ENCODE measurements at regions not wholly inside any gene's neighbourhood (a gene's known extent, or its start where the extent isn't known, plus 50 kb on each side); places are given as distances from the start of the nearest gene placed in this dataset.

DNA sequence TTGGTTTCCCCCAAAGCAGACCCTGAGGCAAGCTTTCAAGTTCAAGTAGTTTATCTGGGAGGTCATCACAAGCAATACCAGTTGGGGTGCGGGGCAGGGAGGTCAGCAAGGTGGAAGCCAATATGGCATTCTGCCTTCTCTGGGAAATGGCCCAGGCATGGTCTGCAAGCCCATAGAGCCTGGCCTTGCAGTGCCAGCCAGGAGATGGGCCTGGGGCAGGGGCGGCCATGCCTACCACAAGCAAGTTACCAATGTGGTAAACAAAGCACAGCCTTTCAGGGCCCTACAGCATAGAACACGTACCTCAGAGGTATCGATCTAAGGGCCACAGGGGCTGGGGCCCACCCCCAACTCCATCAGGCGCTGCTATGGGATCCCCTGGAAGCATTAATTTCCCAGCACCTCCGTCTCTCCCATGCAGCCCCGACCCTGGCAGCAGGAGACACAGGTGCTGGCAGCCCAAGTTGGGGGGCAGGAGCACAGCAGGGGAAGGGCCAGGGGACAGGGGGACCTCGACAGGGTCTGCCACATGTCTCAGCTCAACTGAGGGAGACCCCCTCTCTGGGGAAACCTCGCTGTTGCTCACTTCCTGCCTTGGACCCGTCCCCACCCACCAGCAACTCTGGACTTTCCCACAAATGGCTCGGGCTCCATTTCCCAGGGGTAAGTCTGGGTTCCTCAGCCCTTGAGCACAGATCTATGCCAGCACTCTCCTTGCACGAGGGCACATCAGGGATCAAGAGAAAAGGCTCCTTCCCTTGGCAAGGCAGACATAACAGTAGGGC, 369.0 kb downstream of the PREX1 start:
- H3K27ac ChIP-seq, result no peak overlapping the region
- H3K9me3 ChIP-seq, result no peaks in the 10 kb centered on the region
- TF ChIP-seq, protein P1, sequence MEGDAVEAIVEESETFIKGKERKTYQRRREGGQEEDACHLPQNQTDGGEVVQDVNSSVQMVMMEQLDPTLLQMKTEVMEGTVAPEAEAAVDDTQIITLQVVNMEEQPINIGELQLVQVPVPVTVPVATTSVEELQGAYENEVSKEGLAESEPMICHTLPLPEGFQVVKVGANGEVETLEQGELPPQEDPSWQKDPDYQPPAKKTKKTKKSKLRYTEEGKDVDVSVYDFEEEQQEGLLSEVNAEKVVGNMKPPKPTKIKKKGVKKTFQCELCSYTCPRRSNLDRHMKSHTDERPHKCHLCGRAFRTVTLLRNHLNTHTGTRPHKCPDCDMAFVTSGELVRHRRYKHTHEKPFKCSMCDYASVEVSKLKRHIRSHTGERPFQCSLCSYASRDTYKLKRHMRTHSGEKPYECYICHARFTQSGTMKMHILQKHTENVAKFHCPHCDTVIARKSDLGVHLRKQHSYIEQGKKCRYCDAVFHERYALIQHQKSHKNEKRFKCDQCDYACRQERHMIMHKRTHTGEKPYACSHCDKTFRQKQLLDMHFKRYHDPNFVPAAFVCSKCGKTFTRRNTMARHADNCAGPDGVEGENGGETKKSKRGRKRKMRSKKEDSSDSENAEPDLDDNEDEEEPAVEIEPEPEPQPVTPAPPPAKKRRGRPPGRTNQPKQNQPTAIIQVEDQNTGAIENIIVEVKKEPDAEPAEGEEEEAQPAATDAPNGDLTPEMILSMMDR (IDR thresholded peaks at IDR 0.05), result no peak
- WGBS, 2 donors, result 62 to 68% methylated on average over 12 of the region's 12 CpGs
- DNase-seq (no peak), ATAC-seq (no peak), FAIRE-seq (no peak)
- H3K4me1 ChIP-seq, result no peaks in the 10 kb centered on the region
- no peak overlapping the region for H3K4me3 ChIP-seq
- intact Hi-C loops (cut with DNase I), result no loop called here
- H3K36me3 ChIP-seq, result no peaks in the 10 kb centered on the region
- no peaks in the 10 kb centered on the region for H3K27me3 ChIP-seq

DNA sequence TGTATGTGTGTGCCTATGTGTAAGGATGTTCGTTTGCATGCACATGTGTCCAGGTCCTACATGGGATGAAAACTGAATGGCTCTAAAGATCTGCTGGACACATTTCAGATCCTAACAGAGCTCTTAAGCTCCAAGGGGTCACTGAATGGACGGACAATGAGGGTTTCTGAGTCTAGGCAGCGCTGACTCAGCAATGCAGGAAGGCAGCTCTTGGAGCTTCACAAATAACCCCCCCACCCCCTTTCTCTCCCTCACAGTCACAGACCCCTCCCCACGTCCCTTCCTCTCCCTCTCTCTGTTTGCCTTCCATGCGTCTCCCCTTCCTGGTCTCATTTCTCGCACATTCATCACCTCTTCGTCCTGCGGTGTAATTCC, 369.8 kb downstream of the PREX1 start:
- intact Hi-C loops (cut with DNase I), result no loop called here
- ATAC-seq (no peak), DNase-seq (no peak), FAIRE-seq (no peak)
- WGBS, 2 donors, result 69 to 76% methylated on average over 8 of the region's 8 CpGs
- H3K36me3 ChIP-seq, result no peaks in the 10 kb centered on the region
- H3K4me3 ChIP-seq, result no peak overlapping the region
- H3K4me1 ChIP-seq, result no peaks in the 10 kb centered on the region
- TF ChIP-seq, protein P1 (IDR thresholded peaks at IDR 0.05), result no peak
- no peaks in the 10 kb centered on the region for H3K9me3 ChIP-seq
- H3K27me3 ChIP-seq, result no peaks in the 10 kb centered on the region
- H3K27ac ChIP-seq, result no peak overlapping the region

- H3K36me3 ChIP-seq, result no peaks in the 10 kb centered on the region
These were observed 370.4 kb downstream of the PREX1 start for GRCh38 chr20:48457193-48458002.

GRCh38 chr20:48456366-48457192, 371.2 kb downstream of the PREX1 start:
- WGBS, 2 donors, result 60 to 61% methylated on average over 8 of the region's 8 CpGs
- ATAC-seq (no peak), FAIRE-seq (no peak)

More at GRCh38 chr20:48457193-48458002, 370.4 kb downstream of the PREX1 start:
- Histone ChIP-seq H3K27me3 (no peaks in the 10 kb centered on the region), H3K27ac (no peak overlapping the region), H3K4me1 (no peaks in the 10 kb centered on the region), H3K9me3 (no peaks in the 10 kb centered on the region), H3K4me3 (no peak overlapping the region)
- no peak for ATAC-seq
- DNase-seq, result no peak
- TF ChIP-seq, protein P1 (IDR thresholded peaks at IDR 0.05), result no peak
- WGBS, 2 donors, result 67 to 75% methylated on average over 10 of the region's 10 CpGs
- no peak for FAIRE-seq
- intact Hi-C loops (cut with DNase I), result no loop called here

More at GRCh38 chr20:48456366-48457192, 371.2 kb downstream of the PREX1 start:
- H3K4me3 ChIP-seq, result no peak overlapping the region
- H3K4me1 ChIP-seq, result no peaks in the 10 kb centered on the region
- no peaks in the 10 kb centered on the region for H3K27me3 ChIP-seq
- intact Hi-C loops (cut with DNase I), result no loop called here
- TF ChIP-seq, protein P1 (IDR thresholded peaks at IDR 0.05), result no peak
- H3K9me3 ChIP-seq, result no peaks in the 10 kb centered on the region
- H3K36me3 ChIP-seq, result no peaks in the 10 kb centered on the region
- no peak overlapping the region for H3K27ac ChIP-seq
- no peak for DNase-seq
